WTC11 (cell line): ENCODE measurements at regions not wholly inside any gene's neighbourhood (a gene's known extent, or its start where the extent isn't known, plus 50 kb on each side); places are given as distances from the start of the nearest gene placed in this dataset.

Experiments used
- ARID4B ChIP-seq: sonication (generic); formaldehyde crosslinking; IDR thresholded peaks from 2 replicates; pipeline ENCODE4 v1.8.0; 2023; ENCODE audit warnings: missing genetic modification reagents, mild to moderate bottlenecking, borderline replicate concordance
- ATF1 ChIP-seq: sonication (generic); formaldehyde crosslinking; IDR thresholded peaks from 2 replicates; pipeline ENCODE4 v1.8.1; 2023; ENCODE audit warnings: mild to moderate bottlenecking, moderate library complexity, missing genetic modification reagents
- ATF6 ChIP-seq: sonication (generic); formaldehyde crosslinking; IDR thresholded peaks from 2 replicates; pipeline ENCODE4 v1.8.1; 2023; ENCODE audit warnings: mild to moderate bottlenecking, missing genetic modification reagents
- ERG ChIP-seq: fragments of 250-450 bp; sonication (Bioruptor Pico); IDR thresholded peaks from 2 replicates; pipeline ENCODE4 v1.8.0; 2021; ENCODE audit warnings: mild to moderate bottlenecking
- FOXP1 ChIP-seq: sonication (generic); formaldehyde crosslinking; IDR thresholded peaks from 2 replicates; pipeline ENCODE4 v1.8.0; 2022; ENCODE audit warnings: missing genetic modification reagents, mild to moderate bottlenecking, moderate library complexity, borderline replicate concordance
- HMGXB4 ChIP-seq: sonication (generic); formaldehyde crosslinking; IDR thresholded peaks from 2 replicates; pipeline ENCODE4 v1.8.1; 2023; ENCODE audit warnings: mild to moderate bottlenecking, moderate library complexity, missing genetic modification reagents
- PRDM15 ChIP-seq: sonication (generic); formaldehyde crosslinking; IDR thresholded peaks from 2 replicates; pipeline ENCODE4 v1.8.0; 2022; ENCODE audit warnings: missing genetic modification reagents
- SP1 ChIP-seq: sonication (generic); formaldehyde crosslinking; conservative IDR thresholded peaks from 2 replicates; pipeline ENCODE4 v1.8.1; 2022; ENCODE audit warnings: missing genetic modification reagents
- TCF7 ChIP-seq: sonication (generic); formaldehyde crosslinking; IDR thresholded peaks from 2 replicates; pipeline ENCODE4 v1.8.0; 2022; ENCODE audit warnings: mild to moderate bottlenecking, low read depth, missing genetic modification reagents, moderate library complexity
- ZMAT4 ChIP-seq: fragments of 250-450 bp; sonication (Bioruptor Pico); IDR thresholded peaks from 2 replicates; pipeline ENCODE4 v1.9.0; 2021; ENCODE audit warnings: mild to moderate bottlenecking
- ZNF281 ChIP-seq: sonication (generic); formaldehyde crosslinking; IDR thresholded peaks from 2 replicates; pipeline ENCODE4 v1.8.0; 2023; ENCODE audit warnings: mild to moderate bottlenecking, missing genetic modification reagents
- ZNF425 ChIP-seq: fragments of 250-450 bp; sonication (Bioruptor Pico); conservative IDR thresholded peaks from 2 replicates; pipeline ENCODE4 v1.9.0; 2021; ENCODE audit warnings: mild to moderate bottlenecking

- TF ChIP-seq ATF1 (CRISPR knock-in tag): no peak
- no peak for TF ChIP-seq ZMAT4 (CRISPR knock-in tag)
- TF ChIP-seq ARID4B: no peak
- no peak for TF ChIP-seq PRDM15 (CRISPR knock-in tag)
- TF ChIP-seq FOXP1: no peak
- no peak for TF ChIP-seq HMGXB4 (CRISPR knock-in tag)
- no peak for TF ChIP-seq ZNF425 (CRISPR knock-in tag)
- TF ChIP-seq SP1: no peak
- TF ChIP-seq TCF7: no peak
- TF ChIP-seq ATF6: no peak
- no peak for TF ChIP-seq ZNF281 (CRISPR knock-in tag)
- no peak for TF ChIP-seq ERG (CRISPR knock-in tag)
- TF ChIP-seq, all 79 proteins: peak for 0
Measured at GRCh38 chr5:106136061-106136460, 1534.7 kb downstream of the EFNA5 start (continued).
